Daoy (cell line): ENCODE measurements at regions not wholly inside any gene's neighbourhood (a gene's known extent, or its start where the extent isn't known, plus 50 kb on each side); places are given as distances from the start of the nearest gene placed in this dataset.
A peak's percentile ranks its signal among the peaks of the same experiment; 100 is the strongest.
"Not testable (repeated sequence)": the region's sequence is repeated elsewhere in the genome, so short reads cannot be mapped to it uniquely, and the experiment has no call there.

Source experiments
- DNase-seq: peaks from one replicate; pipeline ENCODE4 v3.0.0-alpha.2; 2015; ENCODE audit warnings: low read depth

DNA sequence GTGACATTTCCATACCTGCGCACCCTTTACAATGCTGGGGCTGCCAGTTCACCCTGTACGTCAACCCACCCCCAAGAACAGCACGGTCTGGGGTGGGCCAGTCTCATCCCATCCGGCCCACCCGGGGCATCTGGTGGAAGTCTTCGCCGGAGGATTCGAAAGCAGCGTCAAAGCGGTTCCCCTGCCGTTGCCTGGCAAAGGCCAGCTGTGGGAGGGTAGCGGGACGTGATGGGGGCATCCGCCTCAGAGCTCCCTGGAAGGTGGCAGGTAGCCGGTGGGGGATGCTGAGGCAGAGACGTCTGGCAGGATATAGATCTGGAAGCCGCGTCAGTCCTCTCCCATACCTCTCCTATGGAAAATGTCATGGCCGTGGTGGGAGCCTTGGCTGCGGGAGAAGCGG is 749.1 kb upstream of the DEFB115 start:
- not testable (repeated sequence) for DNase-seq

DNA sequence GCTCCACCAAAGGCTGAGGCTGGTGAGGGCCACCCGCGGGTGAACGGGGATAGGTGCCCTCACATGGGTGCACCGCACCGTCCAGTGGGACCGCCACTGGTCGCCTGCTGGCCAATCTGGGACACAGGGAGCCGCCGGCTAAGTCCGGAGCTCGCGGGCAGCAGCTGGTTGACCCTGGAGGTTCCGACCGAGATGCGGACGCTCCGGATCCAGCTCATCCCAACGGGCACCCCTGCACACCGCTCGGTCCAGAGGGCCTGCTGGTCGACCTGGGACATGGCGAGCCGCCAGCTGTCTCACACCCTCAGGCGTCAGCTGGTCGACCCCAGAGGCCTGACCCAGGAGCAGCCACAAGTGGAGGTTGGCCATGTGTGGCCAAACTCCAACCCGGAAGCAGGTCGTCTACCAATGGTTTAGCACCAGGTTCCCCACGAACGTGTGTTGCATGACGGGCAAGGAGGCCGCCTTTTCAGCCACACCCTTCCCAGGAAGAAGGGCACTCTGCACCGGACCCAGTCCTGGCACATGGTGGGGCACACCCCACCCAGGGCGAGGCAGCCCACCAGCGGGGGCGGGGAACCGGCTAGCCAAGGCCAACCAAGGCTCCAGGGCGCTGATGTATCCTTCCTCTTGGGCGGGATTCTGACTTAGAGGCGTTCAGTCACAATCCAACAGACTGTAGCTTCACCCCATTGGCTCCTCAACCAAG is 746.0 kb upstream of the DEFB115 start:
- DNase-seq = no peak

DNA sequence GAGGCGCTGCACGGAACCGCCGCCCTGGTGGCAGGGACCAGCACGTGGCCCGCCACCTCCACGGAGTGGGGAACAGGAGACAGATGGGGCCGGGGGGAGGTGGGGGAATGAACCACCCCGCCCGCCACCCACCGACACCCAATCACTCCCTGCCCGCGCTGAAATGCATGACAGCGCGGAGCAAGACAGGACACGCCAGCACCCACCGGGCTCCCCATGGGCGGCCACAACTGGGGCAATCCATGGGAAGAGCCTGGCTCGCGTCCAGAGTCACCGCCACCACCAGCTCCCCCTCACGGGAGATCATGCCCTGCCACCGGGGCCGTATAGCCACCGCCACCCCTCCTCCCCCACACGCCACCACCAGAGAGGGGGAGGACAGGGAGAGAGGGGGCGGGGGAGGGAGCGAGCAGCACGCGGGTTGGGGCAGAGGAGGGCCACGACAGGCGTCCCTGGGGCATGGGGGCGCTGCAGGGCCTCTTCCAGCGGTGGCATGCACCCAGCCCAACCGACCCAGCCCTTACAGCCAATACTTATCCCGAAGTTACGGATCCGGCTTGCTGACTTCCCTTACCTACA is 744.3 kb upstream of the DEFB115 start:
- DNase-seq = no peak

DNA sequence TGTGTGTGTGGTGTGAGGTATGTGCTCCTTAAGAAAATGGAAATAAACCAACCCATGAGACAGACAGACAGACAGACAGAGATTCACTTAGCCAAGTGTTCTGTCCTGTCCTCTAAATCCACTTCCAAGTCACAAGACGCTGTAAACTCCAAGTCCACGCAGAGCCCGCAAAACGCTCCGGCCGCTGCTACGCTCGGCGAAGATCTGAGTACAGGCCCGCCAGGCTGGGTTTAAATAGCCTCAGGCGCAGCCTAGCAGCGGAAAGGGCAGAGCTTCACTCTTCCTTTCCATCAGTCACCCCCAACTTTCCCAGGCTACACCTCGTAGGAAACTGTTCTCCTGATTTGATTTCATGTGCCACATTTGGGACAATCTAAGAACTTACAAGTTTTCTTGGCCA is 741.5 kb upstream of the DEFB115 start:
- DNase-seq = not testable (repeated sequence)

DNA sequence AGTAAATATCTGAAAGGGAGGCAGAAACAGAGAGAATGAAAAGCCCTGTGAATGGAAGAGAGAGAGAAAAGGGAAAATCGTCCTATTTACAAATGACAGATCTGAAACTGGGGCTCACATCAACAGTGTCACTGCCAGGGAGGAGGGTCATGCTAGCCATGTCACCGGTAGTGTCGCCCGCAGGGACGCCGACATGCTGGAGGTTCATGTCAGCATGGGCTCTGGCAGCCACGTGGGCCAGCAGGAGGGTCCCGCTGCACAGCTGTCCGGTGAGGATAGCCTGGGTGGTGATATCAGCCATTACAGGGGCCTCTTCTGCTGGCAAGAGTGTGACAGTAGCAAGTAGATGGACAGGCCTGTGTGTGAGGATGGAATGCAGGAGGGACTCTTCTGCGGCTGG is 738.6 kb upstream of the DEFB115 start:
- DNase-seq = not testable (repeated sequence)

DNA sequence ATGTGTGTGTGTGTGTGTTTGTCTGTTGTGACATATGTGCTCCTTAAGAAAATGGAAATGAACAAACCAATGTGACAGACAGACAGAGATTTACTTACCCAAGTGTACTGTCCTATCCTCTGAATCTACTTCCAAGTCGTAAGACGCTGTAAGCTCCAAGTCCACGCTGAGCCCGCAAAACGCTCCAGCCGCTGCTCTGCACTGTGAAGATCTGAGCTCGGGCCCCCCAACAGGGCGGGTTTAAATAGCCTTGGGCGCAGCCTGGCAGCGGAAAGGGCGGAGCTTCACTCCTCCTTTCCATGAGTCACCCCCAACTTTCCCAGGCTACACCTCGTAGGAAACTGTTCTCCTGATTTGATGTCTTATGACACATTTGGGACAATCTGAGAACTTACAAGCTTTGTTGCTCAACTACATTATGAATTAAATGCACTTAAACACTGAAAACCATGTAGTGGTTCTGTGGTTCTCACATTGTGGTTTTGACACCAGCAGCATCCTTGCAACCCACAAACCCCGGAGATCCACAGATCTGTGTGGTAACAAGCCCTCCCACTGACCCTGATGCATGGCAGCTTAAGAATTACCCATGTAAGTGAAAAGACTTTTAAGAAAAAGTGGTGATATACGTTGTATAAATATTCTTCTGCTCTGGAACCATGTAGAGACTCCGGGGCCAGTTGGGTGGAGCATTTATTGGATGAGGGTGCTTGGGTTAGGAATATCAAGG is 735.6 kb upstream of the DEFB115 start:
- DNase-seq = not testable (repeated sequence)

DNA sequence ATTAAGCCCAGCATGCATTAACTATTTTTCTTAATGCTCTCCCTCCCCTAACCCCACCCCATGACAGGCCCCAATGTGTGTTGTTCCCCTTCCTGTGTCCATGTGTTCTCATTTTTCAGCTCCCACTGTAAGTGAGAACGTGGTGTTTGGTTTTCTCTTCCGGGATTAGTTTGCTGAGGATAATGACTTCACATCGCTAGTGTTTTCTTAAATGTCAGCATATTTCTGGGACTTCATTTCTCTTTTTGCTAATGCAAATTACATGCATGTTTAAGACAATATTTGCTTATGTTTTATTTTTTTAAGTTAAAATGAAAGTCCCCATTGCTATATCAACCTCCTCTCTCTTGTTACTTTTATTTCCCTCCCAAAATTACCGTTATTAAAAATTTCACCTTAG is 733.3 kb upstream of the DEFB115 start:
- not testable (repeated sequence) for DNase-seq

DNA sequence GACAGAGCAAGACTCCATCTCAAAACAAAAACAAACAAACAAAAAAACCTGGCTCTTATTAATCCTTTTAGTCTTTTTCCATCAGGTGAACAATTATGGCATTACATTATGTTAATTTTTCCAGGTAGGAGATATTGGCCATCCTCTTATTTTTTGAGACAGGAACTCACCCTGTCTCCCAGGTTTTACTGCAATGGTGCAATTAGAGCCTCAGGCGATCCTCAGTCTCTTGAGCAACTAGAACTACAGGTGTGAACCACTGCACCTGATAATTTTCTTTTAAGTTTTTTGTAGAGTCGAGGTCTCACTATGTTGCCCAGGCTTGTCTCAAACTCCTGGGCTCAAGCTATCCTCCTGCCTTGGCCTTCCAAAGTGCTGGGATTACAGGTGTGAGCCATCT is 732.7 kb upstream of the DEFB115 start:
- DNase-seq = not testable (repeated sequence)

DNA sequence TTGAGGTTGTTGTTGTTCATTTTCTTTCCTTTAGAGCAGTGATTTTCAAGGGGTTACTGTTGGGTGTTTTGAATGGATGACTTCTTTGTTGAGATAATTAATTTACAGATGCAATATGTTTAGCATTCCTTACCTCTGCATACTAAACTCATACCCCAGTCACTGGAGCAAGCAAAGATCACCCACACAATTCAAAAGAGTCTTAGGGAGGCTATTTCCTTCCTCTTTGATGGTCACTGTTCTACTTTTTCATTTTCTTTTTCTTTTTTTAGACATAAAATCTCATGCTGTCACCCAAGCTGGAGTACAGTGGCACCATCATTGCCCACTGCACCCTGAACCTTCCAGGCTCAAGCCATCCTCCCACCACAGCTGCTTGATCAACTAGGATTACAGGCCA is 723.8 kb upstream of the DEFB115 start:
- not testable (repeated sequence) for DNase-seq

DNA sequence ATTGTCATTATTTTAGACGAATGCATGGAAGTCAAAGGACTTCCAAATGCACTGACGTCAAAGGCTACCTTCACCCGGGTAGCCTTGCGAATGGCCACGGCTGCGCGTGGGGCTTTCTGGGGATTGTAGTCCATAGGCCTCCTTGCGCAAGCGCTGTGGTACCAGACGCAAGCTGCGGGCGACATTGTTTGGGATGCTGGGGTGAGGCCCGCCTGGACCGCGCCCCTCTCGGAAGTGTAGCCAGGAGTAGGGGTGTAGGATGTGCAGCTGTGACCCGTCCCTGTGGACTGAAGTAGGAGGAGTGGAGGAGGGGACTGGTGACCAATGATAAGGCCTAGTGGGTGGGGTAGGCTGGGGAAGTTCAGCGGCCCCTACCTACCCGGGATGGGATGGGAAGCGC is 720.0 kb upstream of the DEFB115 start:
- DNase-seq = peak; percentile 64

DNA sequence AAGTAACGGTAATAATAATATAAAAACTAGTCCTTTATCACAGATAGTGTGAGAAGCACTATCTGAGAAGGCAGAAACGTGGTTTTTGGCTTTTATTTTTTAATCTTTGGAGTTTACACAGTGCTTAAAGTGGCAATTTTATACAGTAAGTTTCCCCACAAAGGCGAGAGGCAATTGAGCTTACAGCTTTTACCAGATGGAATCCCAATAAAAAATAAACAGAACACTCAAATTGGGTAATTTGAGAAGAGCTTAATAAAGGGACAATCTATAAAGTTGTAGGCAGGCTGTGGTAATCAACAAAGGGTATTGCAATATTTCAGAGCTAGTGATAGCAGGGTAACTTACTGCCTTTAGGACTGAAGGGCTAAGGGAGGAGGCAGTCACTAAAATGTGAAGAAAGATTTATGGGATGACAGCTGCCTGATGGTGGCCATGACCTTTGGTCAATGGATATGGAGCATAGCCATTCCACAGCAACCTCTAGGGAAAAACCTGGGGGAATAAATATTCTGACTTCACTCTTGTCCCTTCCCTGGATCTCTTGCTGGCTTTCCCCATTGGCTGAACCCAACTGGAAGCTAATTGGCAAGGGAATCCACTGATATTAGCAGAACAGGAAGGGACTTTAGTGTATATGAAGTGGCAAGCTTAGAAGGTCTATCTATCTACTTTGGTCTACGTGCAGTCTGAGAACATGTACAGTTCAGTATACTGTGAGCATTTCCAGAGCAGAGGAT is 717.0 kb upstream of the DEFB115 start:
- DNase-seq = not testable (repeated sequence)

DNA sequence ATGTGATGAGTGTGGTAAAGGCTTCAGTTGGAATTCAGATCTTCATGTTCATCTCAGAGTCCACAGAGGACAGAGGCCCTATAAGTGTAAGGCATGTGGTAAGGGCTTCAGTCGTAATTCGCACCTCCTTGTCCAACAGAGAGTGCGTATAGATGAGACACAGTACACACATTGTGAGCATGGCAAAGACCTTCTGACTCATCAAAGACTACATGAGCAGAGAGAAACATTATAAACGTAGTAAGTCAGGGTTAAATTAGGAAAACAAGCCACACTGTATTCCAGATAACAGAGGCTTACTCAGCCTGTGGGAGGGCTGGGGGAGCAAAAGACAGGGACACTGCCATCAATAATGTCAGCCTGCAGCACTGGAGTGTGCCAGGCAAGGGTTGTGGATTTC is 706.2 kb upstream of the DEFB115 start:
- DNase-seq = peak; percentile 3

DNA sequence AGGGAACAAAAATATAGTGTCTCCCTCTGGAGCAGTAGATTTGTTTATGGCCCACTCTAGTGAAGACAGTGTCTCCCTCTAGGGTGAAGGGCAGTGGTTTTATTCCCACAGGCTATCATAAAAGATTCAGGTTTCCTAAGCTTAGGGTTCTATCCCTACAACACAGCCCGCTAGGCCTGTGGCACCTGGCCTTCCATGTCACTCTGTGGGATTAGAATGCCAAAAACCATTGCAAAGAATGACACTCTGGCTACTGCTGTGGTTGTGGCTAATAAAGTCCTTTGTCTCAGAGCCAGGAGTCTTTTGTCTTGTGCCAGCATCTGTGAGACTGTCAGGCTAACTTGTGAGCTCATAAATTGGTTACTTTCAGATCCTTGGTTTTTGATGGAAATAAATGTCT is 700.7 kb upstream of the DEFB115 start:
- DNase-seq = not testable (repeated sequence)

DNA sequence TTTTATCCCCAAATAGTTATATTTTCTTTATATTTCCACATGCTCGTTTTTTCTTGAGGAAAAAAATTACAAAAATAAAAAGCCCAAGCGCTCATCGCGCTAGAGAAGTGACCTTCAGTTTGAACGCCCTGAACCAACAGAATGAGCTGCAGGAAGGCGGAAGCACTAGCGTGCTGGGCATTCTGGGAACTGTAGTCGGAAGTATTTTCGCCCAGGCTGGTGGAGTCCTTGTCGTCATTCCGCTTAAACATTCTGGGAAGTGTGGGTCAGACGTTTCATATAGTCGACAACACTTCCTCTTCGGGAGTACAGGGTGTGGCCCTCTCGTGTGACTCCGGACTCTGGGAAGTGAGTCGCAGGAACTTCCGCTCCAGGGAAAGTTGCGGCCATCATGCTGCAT is 692.4 kb upstream of the DEFB115 start:
- DNase-seq = peak; percentile 47

DNA sequence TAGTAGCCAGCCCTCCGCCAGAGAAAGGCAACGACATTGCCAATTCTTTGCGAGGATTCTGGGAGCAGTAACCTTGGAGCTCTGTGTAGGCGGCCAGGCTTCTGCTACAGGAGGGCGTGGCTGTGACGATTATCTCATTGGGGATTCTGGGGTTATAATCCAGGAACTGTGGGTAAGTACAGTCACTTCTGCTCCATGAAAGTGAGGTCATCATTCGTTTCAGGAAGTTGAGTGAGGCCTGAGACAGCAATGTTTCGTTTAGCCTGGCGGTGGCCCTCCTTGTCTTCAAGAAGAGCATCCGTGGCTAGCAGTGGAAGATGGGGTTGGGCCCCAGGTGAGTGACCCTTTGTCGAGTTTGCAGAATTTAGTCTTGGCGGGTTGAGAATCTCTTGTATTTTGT is 687.6 kb upstream of the DEFB115 start:
- DNase-seq = peak; percentile 27

DNA sequence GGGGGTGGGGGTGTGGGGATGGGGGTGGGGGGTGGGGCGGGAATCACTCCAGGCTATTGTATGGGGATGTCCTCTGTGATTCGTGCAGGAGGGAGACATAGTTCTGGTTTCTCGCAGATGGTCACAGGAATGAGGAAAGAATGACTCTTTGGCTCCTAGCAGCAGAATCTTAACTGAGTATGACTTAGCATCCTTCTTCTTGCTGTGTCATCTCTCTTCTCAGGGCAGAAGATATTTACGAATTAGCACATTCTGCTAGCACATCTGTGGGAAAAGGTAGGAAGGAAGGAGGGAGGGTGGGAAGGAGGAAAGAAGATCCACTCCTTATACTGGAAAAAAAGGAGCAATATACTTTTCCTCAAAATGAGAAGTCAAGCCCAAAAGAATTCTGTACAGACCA is 686.8 kb upstream of the DEFB115 start:
- DNase-seq = not testable (repeated sequence)

DNA sequence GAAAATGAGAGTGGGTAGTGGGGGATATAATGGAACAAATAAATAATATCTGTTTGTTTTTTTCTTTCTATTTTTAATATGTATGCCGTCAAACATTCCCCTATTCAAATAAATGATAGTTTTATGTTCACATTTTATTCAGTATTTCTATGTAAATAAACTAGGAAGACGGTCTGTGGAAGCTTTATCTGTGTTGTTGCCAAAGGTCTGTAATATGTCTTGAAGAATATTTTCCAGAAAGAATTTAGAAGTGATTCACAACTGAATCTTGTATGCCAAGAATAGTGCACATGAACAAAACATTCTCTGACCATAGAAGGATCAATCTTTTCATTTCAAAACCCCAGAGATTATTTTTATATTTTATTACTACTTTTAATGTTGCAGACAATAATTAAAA is 683.1 kb upstream of the DEFB115 start:
- not testable (repeated sequence) for DNase-seq

DNA sequence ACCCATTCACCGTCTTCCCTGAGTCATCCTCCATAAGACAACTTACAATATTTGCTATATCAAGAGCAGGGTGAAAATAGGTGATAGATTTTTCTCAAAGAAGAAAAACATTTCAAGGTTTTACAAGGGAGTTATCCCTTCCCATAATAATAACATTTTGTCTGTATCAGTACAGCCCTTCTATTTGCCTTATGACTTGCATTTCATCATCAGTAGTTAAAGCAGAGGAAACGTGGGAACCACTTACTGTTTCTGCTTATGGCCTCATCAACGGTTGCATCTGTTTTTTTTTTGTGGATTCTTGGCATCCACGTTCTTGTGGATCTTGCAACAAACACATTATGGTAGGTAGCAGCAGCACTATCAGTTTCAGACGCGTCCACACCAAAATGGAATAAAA is 678.4 kb upstream of the DEFB115 start:
- not testable (repeated sequence) for DNase-seq

DNA sequence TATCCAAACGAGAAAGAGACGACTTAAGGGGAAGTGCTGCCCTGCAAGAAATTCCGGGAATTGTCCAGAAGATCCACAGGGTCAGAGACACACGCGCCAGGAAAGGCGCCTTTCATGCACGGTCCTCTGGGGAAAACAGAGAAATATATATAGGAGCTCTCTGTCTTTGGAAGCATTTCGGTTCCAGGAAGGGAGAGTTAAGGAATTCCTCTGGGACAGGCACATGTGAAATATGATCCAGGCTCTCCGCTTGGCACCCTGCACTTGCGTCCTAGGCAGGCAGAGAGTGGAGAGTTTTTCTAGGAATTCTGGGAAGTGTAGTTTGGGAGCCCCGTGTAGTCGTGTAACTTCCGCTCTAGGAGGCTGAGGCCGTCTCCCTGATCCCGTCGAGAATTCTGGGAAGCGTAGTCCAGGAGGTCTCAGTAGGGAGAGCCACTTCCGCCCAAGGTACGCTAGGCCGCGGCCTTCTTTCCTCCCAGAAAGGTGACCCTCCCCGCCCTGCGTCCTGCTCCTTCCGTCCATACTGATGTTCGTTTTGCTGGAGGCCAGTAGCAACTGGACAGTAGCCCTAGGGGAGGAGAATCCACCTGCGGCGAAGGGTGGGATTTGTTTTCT is 677.5 kb upstream of the DEFB115 start:
- peak; percentile 88 for DNase-seq

DNA sequence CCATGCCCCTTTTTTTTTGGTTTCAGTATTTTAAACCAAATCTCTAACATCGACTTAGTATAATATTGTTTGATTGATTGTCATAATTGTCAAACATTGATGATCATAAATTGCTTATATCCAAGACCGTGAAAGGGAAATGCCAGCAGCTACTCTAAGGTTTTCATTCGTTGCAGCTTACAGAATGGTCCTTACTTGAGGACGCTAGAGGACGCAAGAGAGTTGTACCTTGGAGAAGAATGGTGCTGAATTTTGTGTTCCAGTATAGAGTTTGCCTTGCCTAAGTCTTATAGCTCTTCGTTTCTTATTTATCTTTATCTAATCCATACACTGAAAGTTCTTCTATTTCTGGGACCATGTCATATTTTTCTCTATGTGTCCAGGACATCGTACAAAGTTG is 675.6 kb upstream of the DEFB115 start:
- peak; percentile 19 for DNase-seq

DNA sequence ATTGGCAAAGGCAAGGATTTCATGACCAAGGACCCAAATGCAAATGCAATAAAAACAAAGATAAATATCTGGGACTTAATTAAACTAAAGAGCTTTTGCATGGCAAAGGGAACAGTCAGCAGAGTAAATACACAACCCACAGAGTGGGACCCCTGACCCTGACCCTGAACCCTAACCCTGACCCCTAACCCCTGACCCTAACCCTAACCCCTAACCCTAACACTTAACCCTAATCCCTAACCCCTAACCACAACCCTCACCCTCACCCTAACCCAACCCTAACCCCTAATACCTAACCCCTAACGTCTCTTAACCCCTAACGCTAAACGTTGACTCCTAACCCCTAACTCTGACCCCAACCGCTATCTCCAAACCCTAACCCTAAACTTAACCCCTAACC is 673.1 kb upstream of the DEFB115 start:
- not testable (repeated sequence) for DNase-seq

DNA sequence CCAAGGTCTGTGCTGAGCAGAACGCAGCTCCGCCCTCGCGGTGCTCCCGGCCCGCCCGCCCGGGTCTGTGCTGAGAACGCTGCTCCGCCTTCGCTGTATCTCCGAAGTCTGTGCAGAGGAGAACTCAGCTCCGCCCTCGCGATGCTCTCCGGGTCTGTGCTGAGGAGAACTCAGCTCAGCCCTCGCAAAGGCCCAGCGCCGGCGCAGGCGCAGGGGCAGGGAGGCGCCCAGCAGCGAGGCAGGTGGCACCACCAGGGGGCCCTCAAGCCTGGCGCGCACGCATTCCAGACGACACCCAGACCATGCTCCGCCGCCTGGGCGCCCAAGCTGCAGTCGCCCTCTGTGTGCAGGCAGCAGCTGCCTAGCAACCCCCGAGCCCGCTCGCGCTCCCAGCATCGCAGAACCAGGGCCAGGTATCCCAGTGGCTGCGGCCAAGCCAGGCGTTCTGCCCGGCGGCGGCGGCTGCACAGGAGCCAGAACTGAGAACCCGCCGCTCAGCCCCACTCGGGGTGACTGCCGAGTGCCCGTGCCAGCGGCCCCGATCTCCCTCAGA is 672.1 kb upstream of the DEFB115 start:
- peak; percentile 87 for DNase-seq
